HG03565 (cell line): ENCODE measurements at regions not wholly inside any gene's neighbourhood (a gene's known extent, or its start where the extent isn't known, plus 50 kb on each side); places are given as distances from the start of the nearest gene placed in this dataset.

ENCODE experiments used
- ATAC-seq: cut with Tn5 transposase; IDR thresholded peaks from one replicate; pipeline ENCODE4 v1.9.1; 2021; ENCODE audit warnings: mild to moderate bottlenecking, moderate library complexity; ENCODE audit not compliant: unreplicated experiment

- no peak for ATAC-seq
These were observed 137.3 kb upstream of the RTL1 start for GRCh38 chr14:101040538-101041442.

GRCh38 chr14:101043891-101044290, 140.4 kb upstream of the RTL1 start:
- ATAC-seq = no peak

GRCh38 chr14:101044741-101045140, 141.2 kb upstream of the RTL1 start:
- ATAC-seq = no peak

- ATAC-seq = no peak
These were observed 142.0 kb upstream of the RTL1 start for GRCh38 chr14:101045511-101045910.

- no peak for ATAC-seq
These were observed 142.5 kb upstream of the RTL1 start for GRCh38 chr14:101046071-101046470.

GRCh38 chr14:101047326-101047725, 143.8 kb upstream of the RTL1 start:
- ATAC-seq = no peak

- ATAC-seq = no peak
These were observed 145.2 kb upstream of the RTL1 start for GRCh38 chr14:101048766-101049165.

- no peak for ATAC-seq
These were observed 146.0 kb upstream of the RTL1 start for GRCh38 chr14:101049511-101049910.

GRCh38 chr14:101049942-101050341, 146.4 kb upstream of the RTL1 start:
- no peak for ATAC-seq

GRCh38 chr14:101050901-101051490, 147.5 kb upstream of the RTL1 start:
- ATAC-seq = no peak

GRCh38 chr14:101054671-101055070, 151.1 kb upstream of the RTL1 start:
- ATAC-seq = no peak

- no peak for ATAC-seq
These were observed 151.7 kb upstream of the RTL1 start for GRCh38 chr14:101055106-101055662.

GRCh38 chr14:101055776-101056374, 152.4 kb upstream of the RTL1 start:
- no peak for ATAC-seq

- ATAC-seq = no peak
These were observed 152.9 kb upstream of the RTL1 start for GRCh38 chr14:101056446-101056845.

- ATAC-seq = no peak
These were observed 153.9 kb upstream of the RTL1 start for GRCh38 chr14:101057394-101057793.

GRCh38 chr14:101058571-101058970, 155.0 kb upstream of the RTL1 start:
- no peak for ATAC-seq

GRCh38 chr14:101060171-101060601, 156.7 kb upstream of the RTL1 start:
- ATAC-seq = no peak

GRCh38 chr14:101061411-101062064, 158.0 kb upstream of the RTL1 start:
- ATAC-seq = no peak

- no peak for ATAC-seq
These were observed 158.5 kb upstream of the RTL1 start for GRCh38 chr14:101062065-101062450.

- no peak for ATAC-seq
These were observed 159.1 kb upstream of the RTL1 start for GRCh38 chr14:101062601-101063000.

- no peak for ATAC-seq
These were observed 159.6 kb upstream of the RTL1 start for GRCh38 chr14:101063121-101063520.
